Rectal smooth muscle tissue (tissue), 1 donor: ENCODE measurements at regions not wholly inside any gene's neighbourhood (a gene's known extent, or its start where the extent isn't known, plus 50 kb on each side); places are given as distances from the start of the nearest gene placed in this dataset.

Source experiments
- H3K27ac ChIP-seq: one replicate; pipeline ENCODE4 v1.7.0; 2013; ENCODE audit warnings: low read depth, low read length, inconsistent platforms
- H3K27me3 ChIP-seq: one replicate; pipeline ENCODE4 v1.7.0; 2013; ENCODE audit warnings: low read length; ENCODE audit not compliant: control insufficient read depth, insufficient read depth
- H3K36me3 ChIP-seq: one replicate; pipeline ENCODE4 v1.7.0; 2013; ENCODE audit warnings: low read length; ENCODE audit not compliant: control insufficient read depth, insufficient read depth
- H3K4me1 ChIP-seq: one replicate; pipeline ENCODE4 v1.7.0; 2013; ENCODE audit warnings: low read length; ENCODE audit not compliant: control insufficient read depth, insufficient read depth
- H3K4me3 ChIP-seq: one replicate; pipeline ENCODE4 v1.7.0; 2013; ENCODE audit warnings: low read length
- H3K9ac ChIP-seq: one replicate; pipeline ENCODE4 v1.7.0; 2013; ENCODE audit warnings: low read length

GRCh38 chr14:26191123-26191522 lies 406.7 kb downstream of the NOVA1 start:
- no peak overlapping the region for H3K4me3 ChIP-seq
- H3K4me1 ChIP-seq, result no peaks in the 10 kb centered on the region
- H3K27ac ChIP-seq, result no peak overlapping the region
- no peaks in the 10 kb centered on the region for H3K27me3 ChIP-seq
- no peaks in the 10 kb centered on the region for H3K36me3 ChIP-seq
- no peak overlapping the region for H3K9ac ChIP-seq

GRCh38 chr14:26190646-26191045 lies 407.2 kb downstream of the NOVA1 start:
- Histone ChIP-seq H3K9ac (no peak overlapping the region), H3K36me3 (no peaks in the 10 kb centered on the region), H3K27me3 (no peaks in the 10 kb centered on the region), H3K4me1 (no peaks in the 10 kb centered on the region), H3K4me3 (no peak overlapping the region), H3K27ac (no peak overlapping the region)

GRCh38 chr14:26187996-26188620 lies 409.7 kb downstream of the NOVA1 start:
- Histone ChIP-seq H3K27me3 (no peaks in the 10 kb centered on the region), H3K27ac (no peak overlapping the region)

GRCh38 chr14:26180221-26180620 lies 417.6 kb downstream of the NOVA1 start:
- no peak overlapping the region for H3K4me3 ChIP-seq
- no peak overlapping the region for H3K9ac ChIP-seq
- H3K27me3 ChIP-seq, result no peaks in the 10 kb centered on the region
- no peaks in the 10 kb centered on the region for H3K4me1 ChIP-seq
- H3K27ac ChIP-seq, result no peak overlapping the region
- H3K36me3 ChIP-seq, result no peaks in the 10 kb centered on the region

More at GRCh38 chr14:26187996-26188620, 409.7 kb downstream of the NOVA1 start:
- Histone ChIP-seq H3K4me3 (no peak overlapping the region), H3K4me1 (no peaks in the 10 kb centered on the region), H3K36me3 (no peaks in the 10 kb centered on the region), H3K9ac (no peak overlapping the region)

DNA sequence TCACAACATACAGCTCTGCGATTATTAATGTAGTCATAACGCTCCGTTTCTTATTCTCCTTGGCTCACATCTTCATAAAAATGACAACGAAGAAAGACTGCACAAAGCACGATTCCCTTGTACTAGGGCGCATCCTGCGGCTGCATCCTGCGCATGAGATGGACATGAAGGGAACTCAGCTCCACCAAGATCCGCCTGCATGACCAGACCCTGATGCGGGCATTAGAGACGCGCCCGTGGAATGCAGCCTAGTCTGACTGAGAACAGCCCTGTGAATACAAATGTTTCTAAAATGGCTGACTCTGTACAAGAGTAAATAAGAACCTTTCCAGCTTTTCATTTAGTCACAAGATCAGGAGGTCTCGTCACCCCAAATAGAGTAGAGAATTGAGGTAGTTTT lies 422.2 kb downstream of the NOVA1 start:
- no peaks in the 10 kb centered on the region for H3K27me3 ChIP-seq
- H3K4me1 ChIP-seq, result no peaks in the 10 kb centered on the region
- H3K36me3 ChIP-seq, result no peaks in the 10 kb centered on the region
- no peak overlapping the region for H3K4me3 ChIP-seq
- no peak overlapping the region for H3K27ac ChIP-seq
- no peak overlapping the region for H3K9ac ChIP-seq

DNA sequence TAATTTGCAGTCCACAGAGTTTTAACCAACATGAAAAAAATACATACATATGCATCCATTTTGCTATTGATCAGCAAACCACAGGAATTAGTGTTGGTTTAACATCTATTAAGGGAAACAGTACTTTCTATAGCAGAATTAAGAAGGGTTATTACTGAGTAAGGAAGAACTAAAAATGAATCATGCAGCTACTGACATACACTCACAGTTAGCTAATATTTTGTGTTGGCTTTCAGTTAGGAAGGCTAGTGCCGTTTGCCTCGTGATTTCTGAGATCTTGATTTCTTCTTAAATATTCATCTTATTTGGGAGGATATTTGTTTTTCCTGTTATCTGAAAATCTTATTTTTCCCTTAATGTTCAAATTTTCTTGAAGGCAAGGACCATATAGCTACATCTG lies 423.4 kb downstream of the NOVA1 start:
- no peaks in the 10 kb centered on the region for H3K36me3 ChIP-seq
- H3K27ac ChIP-seq, result no peak overlapping the region
- H3K4me3 ChIP-seq, result no peak overlapping the region
- H3K27me3 ChIP-seq, result no peaks in the 10 kb centered on the region
- no peak overlapping the region for H3K9ac ChIP-seq
- H3K4me1 ChIP-seq, result no peaks in the 10 kb centered on the region

- Histone ChIP-seq H3K27me3 (no peaks in the 10 kb centered on the region), H3K36me3 (no peaks in the 10 kb centered on the region), H3K4me3 (no peak overlapping the region), H3K4me1 (no peaks in the 10 kb centered on the region), H3K9ac (no peak overlapping the region), H3K27ac (no peak overlapping the region)
These were observed 424.2 kb downstream of the NOVA1 start for GRCh38 chr14:26173581-26174110.

GRCh38 chr14:26172396-26172795 lies 425.4 kb downstream of the NOVA1 start:
- Histone ChIP-seq H3K9ac (no peak overlapping the region), H3K4me3 (no peak overlapping the region), H3K27ac (no peak overlapping the region), H3K36me3 (no peaks in the 10 kb centered on the region), H3K27me3 (no peaks in the 10 kb centered on the region), H3K4me1 (no peaks in the 10 kb centered on the region)

DNA sequence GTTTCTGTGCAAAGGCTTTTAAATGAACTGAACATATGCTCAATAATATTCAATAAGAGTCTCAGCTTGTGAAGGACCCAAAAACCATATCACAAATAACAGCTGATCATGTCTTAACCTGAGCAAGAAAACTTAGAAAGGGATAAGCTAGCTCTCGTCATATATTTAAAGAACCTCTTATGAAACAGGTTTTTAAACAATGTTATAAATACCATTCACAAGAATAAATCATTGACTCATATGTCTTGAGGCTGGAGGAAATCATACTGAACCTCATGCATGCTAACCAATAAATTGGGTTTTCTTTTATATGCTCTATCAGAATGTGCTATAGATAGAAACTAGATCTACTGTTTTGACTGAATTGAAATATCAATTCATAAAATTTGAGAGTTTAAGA lies 426.9 kb downstream of the NOVA1 start:
- H3K9ac ChIP-seq, result no peak overlapping the region
- no peaks in the 10 kb centered on the region for H3K27me3 ChIP-seq
- no peaks in the 10 kb centered on the region for H3K36me3 ChIP-seq
- no peaks in the 10 kb centered on the region for H3K4me1 ChIP-seq
- H3K27ac ChIP-seq, result no peak overlapping the region
- H3K4me3 ChIP-seq, result no peak overlapping the region

- H3K27ac ChIP-seq, result no peak overlapping the region
- no peaks in the 10 kb centered on the region for H3K27me3 ChIP-seq
- no peaks in the 10 kb centered on the region for H3K36me3 ChIP-seq
- no peaks in the 10 kb centered on the region for H3K4me1 ChIP-seq
- H3K9ac ChIP-seq, result no peak overlapping the region
- H3K4me3 ChIP-seq, result no peak overlapping the region
These were observed 434.1 kb downstream of the NOVA1 start for GRCh38 chr14:26163761-26164160.

GRCh38 chr14:26157517-26157916 lies 440.3 kb downstream of the NOVA1 start:
- no peak overlapping the region for H3K4me3 ChIP-seq

GRCh38 chr14:26143057-26143456 lies 454.8 kb downstream of the NOVA1 start:
- Histone ChIP-seq H3K4me3 (no peak overlapping the region), H3K9ac (no peak overlapping the region)

More at GRCh38 chr14:26157517-26157916, 440.3 kb downstream of the NOVA1 start:
- H3K27me3 ChIP-seq, result no peaks in the 10 kb centered on the region
- H3K4me1 ChIP-seq, result no peaks in the 10 kb centered on the region
- H3K27ac ChIP-seq, result no peak overlapping the region
- no peak overlapping the region for H3K9ac ChIP-seq
- H3K36me3 ChIP-seq, result no peaks in the 10 kb centered on the region

DNA sequence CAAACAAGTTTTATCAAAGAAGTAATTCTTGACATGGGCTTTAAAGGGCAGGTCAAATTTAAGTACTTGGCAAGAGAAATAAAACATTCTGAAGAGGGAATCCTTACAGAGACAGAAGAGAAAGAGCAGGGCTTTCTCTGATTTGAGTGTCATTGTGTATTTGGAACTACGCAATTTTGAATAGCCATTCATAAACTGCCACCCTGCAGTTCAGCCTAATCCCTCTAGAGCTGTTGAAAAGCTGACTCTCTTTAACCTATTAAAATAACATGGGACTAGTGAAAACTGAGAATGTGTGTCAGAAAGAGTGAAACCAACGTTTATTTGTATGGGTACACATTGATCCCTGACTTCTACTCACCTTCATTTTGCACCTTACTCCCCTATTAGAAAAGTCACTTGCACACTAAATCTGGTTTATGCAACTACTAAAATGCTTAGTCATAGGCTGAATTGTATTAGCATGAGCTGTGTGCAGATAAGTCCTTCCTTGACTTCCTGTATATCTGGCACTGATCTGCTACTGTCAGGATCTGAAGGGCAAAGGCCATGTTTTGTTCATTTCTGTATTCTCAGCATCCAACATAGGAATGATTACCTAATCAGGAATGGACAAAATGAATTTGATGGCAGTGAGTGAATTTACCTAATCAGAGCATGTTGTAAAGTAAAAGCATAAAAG lies 458.9 kb downstream of the NOVA1 start:
- H3K27me3 ChIP-seq, result no peaks in the 10 kb centered on the region
- H3K36me3 ChIP-seq, result no peaks in the 10 kb centered on the region
- no peak overlapping the region for H3K9ac ChIP-seq
- H3K4me1 ChIP-seq, result no peaks in the 10 kb centered on the region
- H3K27ac ChIP-seq, result no peak overlapping the region
- H3K4me3 ChIP-seq, result no peak overlapping the region

More at GRCh38 chr14:26143057-26143456, 454.8 kb downstream of the NOVA1 start:
- Histone ChIP-seq H3K27me3 (no peaks in the 10 kb centered on the region), H3K4me1 (no peaks in the 10 kb centered on the region), H3K27ac (no peak overlapping the region), H3K36me3 (no peaks in the 10 kb centered on the region)
